Thyroid gland (tissue), 4 donors: ENCODE measurements at regions not wholly inside any gene's neighbourhood (a gene's known extent, or its start where the extent isn't known, plus 50 kb on each side); places are given as distances from the start of the nearest gene placed in this dataset.

ENCODE experiments used
- POLR2A ChIP-seq, 2 donors: fragments of 450-650 bp; IDR thresholded peaks; one replicate each; pipeline ENCODE4 v1.6.1; 2017; ENCODE audit warnings: antibody characterized with exemption in 2 of 2, mild to moderate bottlenecking in 2 of 2, moderate library complexity in 1 of 2
- TF ChIP-seq, protein P1 (sequence below), 6 experiments: fragments of 200-600 bp in 3 of 6; fragments of 450-650 bp in 3 of 6; sonication (generic) in 3 of 6; IDR thresholded peaks; one replicate each; pipeline ENCODE4 v1.5.1; 2016 to 2019; ENCODE audit warnings: antibody characterized with exemption in 6 of 6, mild to moderate bottlenecking in 2 of 6, inconsistent platforms in 1 of 6, moderate library complexity in 1 of 6

DNA sequence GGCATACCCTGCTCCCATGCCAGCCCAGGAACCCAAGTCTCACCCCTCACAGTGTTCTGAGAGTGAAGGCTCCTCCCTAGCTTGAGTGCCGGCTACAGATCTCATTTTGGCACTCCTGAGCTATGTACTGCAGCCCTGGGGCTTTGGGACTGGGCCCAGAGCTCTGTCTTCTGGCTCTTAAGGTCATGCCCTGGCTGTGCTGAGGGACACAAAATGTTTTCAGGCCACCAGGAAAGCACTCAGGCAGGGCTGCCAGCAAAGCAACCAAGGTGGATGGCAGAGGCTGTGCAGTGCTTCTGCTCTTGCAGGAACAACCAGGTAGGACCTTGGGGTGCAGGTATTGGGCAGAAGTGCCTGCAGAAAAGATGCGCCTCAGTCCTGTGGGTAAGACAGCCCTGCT is 564.0 kb downstream of the SLC6A15 start:
- TF ChIP-seq, protein P1, sequence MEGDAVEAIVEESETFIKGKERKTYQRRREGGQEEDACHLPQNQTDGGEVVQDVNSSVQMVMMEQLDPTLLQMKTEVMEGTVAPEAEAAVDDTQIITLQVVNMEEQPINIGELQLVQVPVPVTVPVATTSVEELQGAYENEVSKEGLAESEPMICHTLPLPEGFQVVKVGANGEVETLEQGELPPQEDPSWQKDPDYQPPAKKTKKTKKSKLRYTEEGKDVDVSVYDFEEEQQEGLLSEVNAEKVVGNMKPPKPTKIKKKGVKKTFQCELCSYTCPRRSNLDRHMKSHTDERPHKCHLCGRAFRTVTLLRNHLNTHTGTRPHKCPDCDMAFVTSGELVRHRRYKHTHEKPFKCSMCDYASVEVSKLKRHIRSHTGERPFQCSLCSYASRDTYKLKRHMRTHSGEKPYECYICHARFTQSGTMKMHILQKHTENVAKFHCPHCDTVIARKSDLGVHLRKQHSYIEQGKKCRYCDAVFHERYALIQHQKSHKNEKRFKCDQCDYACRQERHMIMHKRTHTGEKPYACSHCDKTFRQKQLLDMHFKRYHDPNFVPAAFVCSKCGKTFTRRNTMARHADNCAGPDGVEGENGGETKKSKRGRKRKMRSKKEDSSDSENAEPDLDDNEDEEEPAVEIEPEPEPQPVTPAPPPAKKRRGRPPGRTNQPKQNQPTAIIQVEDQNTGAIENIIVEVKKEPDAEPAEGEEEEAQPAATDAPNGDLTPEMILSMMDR (IDR thresholded peaks at IDR 0.05), result no peak
- TF ChIP-seq POLR2A (IDR thresholded peaks at IDR 0.05), result no peak
